ENCODE measurements at regions not wholly inside any gene's neighbourhood (a gene's known extent, or its start where the extent isn't known, plus 50 kb on each side); places are given as distances from the start of the nearest gene placed in this dataset.

- no peak overlapping the region for H3K9ac ChIP-seq
- no peak overlapping the region for H3K4me3 ChIP-seq
- H3K4me2 ChIP-seq = no peak overlapping the region
- H3K27me3 ChIP-seq = no peaks in the 10 kb centered on the region
- H3K4me1 ChIP-seq = no peaks in the 10 kb centered on the region
- H3K9me3 ChIP-seq (replicated peaks in 1 of 11) = peaks cover 0 to 26% (median 4%) of the 10 kb centered on the region in 11 experiments; a peak in 10 of 22 replicates
- TF ChIP-seq Cebpa-rat (IDR thresholded peaks at IDR 0.05) = no peak
- no peaks in the 10 kb centered on the region for H3K36me3 ChIP-seq
- H3K27ac ChIP-seq = no peak overlapping the region
- no peaks in the 10 kb centered on the region for H4K20me1 ChIP-seq
Observed at GRCh38 chr6:164154588-164154987, 740.1 kb downstream of the QKI start.

GRCh38 chr6:164152611-164153010 lies 738.1 kb downstream of the QKI start:
- Histone ChIP-seq H3K4me3 (no peak overlapping the region), H3K4me2 (no peak overlapping the region), H3K9me3 (replicated peaks in 1 of 11) (peaks cover 0 to 9% (median 2%) of the 10 kb centered on the region in 11 experiments; a peak in 8 of 22 replicates), H3K36me3 (no peaks in the 10 kb centered on the region), H3K4me1 (no peaks in the 10 kb centered on the region), H3K27ac (no peak overlapping the region), H3K27me3 (no peaks in the 10 kb centered on the region), H3K9ac (no peak overlapping the region), H4K20me1 (no peaks in the 10 kb centered on the region)
- TF ChIP-seq Cebpa-rat (IDR thresholded peaks at IDR 0.05) = no peak

GRCh38 chr6:164151161-164152120 lies 736.9 kb downstream of the QKI start:
- no peak overlapping the region for H3K9ac ChIP-seq
- H3K27me3 ChIP-seq = no peaks in the 10 kb centered on the region
- H3K27ac ChIP-seq = no peak overlapping the region
- no peaks in the 10 kb centered on the region for H3K36me3 ChIP-seq
- H4K20me1 ChIP-seq = no peaks in the 10 kb centered on the region
- peaks cover 0 to 11% (median 4%) of the 10 kb centered on the region in 11 experiments; a peak in 6 of 22 replicates for H3K9me3 ChIP-seq (replicated peaks in 1 of 11)
- no peaks in the 10 kb centered on the region for H3K4me1 ChIP-seq
- no peak overlapping the region for H3K4me3 ChIP-seq
- no peak overlapping the region for H3K4me2 ChIP-seq
- TF ChIP-seq Cebpa-rat (IDR thresholded peaks at IDR 0.05) = no peak

GRCh38 chr6:164150232-164150631 lies 735.7 kb downstream of the QKI start:
- Histone ChIP-seq H3K9me3 (replicated peaks in 1 of 11) (peaks cover 0 to 10% (median 0%) of the 10 kb centered on the region in 11 experiments; a peak in 6 of 22 replicates), H3K4me3 (no peak overlapping the region), H4K20me1 (no peaks in the 10 kb centered on the region), H3K4me1 (no peaks in the 10 kb centered on the region), H3K27ac (no peak overlapping the region), H3K36me3 (no peaks in the 10 kb centered on the region), H3K9ac (no peak overlapping the region), H3K27me3 (no peaks in the 10 kb centered on the region), H3K4me2 (no peak overlapping the region)
- no peak for TF ChIP-seq Cebpa-rat (IDR thresholded peaks at IDR 0.05)

GRCh38 chr6:164148788-164149187 lies 734.3 kb downstream of the QKI start:
- no peaks in the 10 kb centered on the region for H3K4me1 ChIP-seq
- H3K4me2 ChIP-seq = no peak overlapping the region
- no peak overlapping the region for H3K4me3 ChIP-seq
- H3K9ac ChIP-seq = no peak overlapping the region
- H3K9me3 ChIP-seq (replicated peaks in 1 of 11) = peaks cover 0 to 10% (median 0%) of the 10 kb centered on the region in 11 experiments; a peak in 6 of 22 replicates
- H4K20me1 ChIP-seq = no peaks in the 10 kb centered on the region
- no peak for TF ChIP-seq Cebpa-rat (IDR thresholded peaks at IDR 0.05)
- H3K27ac ChIP-seq = no peak overlapping the region
- no peaks in the 10 kb centered on the region for H3K36me3 ChIP-seq
- no peaks in the 10 kb centered on the region for H3K27me3 ChIP-seq

- H3K4me3 ChIP-seq = no peak overlapping the region
- H3K4me1 ChIP-seq = no peaks in the 10 kb centered on the region
- H3K36me3 ChIP-seq = no peaks in the 10 kb centered on the region
- no peak overlapping the region for H3K9ac ChIP-seq
- H3K4me2 ChIP-seq = no peak overlapping the region
- no peak for TF ChIP-seq Cebpa-rat (IDR thresholded peaks at IDR 0.05)
- H3K27me3 ChIP-seq = no peaks in the 10 kb centered on the region
- no peak overlapping the region for H3K27ac ChIP-seq
- H4K20me1 ChIP-seq = no peaks in the 10 kb centered on the region
- peaks cover 0 to 10% (median 0%) of the 10 kb centered on the region in 11 experiments; a peak in 6 of 22 replicates for H3K9me3 ChIP-seq (replicated peaks in 1 of 11)
Observed at GRCh38 chr6:164144316-164144715, 729.8 kb downstream of the QKI start.

GRCh38 chr6:164142322-164142721 lies 727.8 kb downstream of the QKI start:
- H4K20me1 ChIP-seq = no peaks in the 10 kb centered on the region
- no peak overlapping the region for H3K4me2 ChIP-seq
- H3K9ac ChIP-seq = no peak overlapping the region
- H3K36me3 ChIP-seq = no peaks in the 10 kb centered on the region
- H3K4me3 ChIP-seq = no peak overlapping the region
- H3K27ac ChIP-seq = no peak overlapping the region
- no peak for TF ChIP-seq Cebpa-rat (IDR thresholded peaks at IDR 0.05)
- H3K9me3 ChIP-seq (replicated peaks in 1 of 11) = peaks cover 0 to 4% (median 0%) of the 10 kb centered on the region in 11 experiments; a peak in 5 of 22 replicates
- H3K4me1 ChIP-seq = no peaks in the 10 kb centered on the region
- no peaks in the 10 kb centered on the region for H3K27me3 ChIP-seq

GRCh38 chr6:164135511-164136132 lies 721.1 kb downstream of the QKI start:
- Histone ChIP-seq H3K9me3 (replicated peaks in 1 of 11) (peaks cover 0 to 19% (median 0%) of the 10 kb centered on the region in 11 experiments; a peak in 2 of 22 replicates), H4K20me1 (no peaks in the 10 kb centered on the region), H3K36me3 (no peaks in the 10 kb centered on the region), H3K4me2 (no peak overlapping the region), H3K4me1 (no peaks in the 10 kb centered on the region), H3K27ac (no peak overlapping the region), H3K27me3 (no peaks in the 10 kb centered on the region), H3K4me3 (no peak overlapping the region), H3K9ac (no peak overlapping the region)
- no peak for TF ChIP-seq Cebpa-rat (IDR thresholded peaks at IDR 0.05)

- Histone ChIP-seq H3K36me3 (no peaks in the 10 kb centered on the region), H3K4me2 (no peak overlapping the region), H3K9me3 (replicated peaks in 1 of 11) (peaks cover 0 to 19% (median 0%) of the 10 kb centered on the region in 11 experiments; a peak in 2 of 22 replicates), H3K27me3 (no peaks in the 10 kb centered on the region), H3K4me3 (no peak overlapping the region), H3K4me1 (no peaks in the 10 kb centered on the region), H4K20me1 (no peaks in the 10 kb centered on the region), H3K27ac (no peak overlapping the region), H3K9ac (no peak overlapping the region)
- TF ChIP-seq Cebpa-rat (IDR thresholded peaks at IDR 0.05) = no peak
Observed at GRCh38 chr6:164133095-164133494, 718.6 kb downstream of the QKI start.

Measured in BLaER1 treated with 17β-estradiol and CSF1 and Interleukin-3, amounts not matched to agents 10 nM and 100 nM (cell line).